ENCODE measurements at regions not wholly inside any gene's neighbourhood (a gene's known extent, or its start where the extent isn't known, plus 50 kb on each side); places are given as distances from the start of the nearest gene placed in this dataset.

- TF ChIP-seq CTCF (IDR thresholded peaks at IDR 0.05) (no peak), EZH2phosphoT487 (IDR thresholded peaks at IDR 0.05) (no peak), EZH2 (IDR thresholded peaks at IDR 0.05) (no peak)
Measured at GRCh38 chr3:193080821-193081365, 160.1 kb upstream of the PLAAT1 start.

All from neural progenitor cell (in vitro differentiated cells).